HG03354 (cell line): ENCODE measurements at regions not wholly inside any gene's neighbourhood (a gene's known extent, or its start where the extent isn't known, plus 50 kb on each side); places are given as distances from the start of the nearest gene placed in this dataset.

ENCODE experiments used
- ATAC-seq: cut with Tn5 transposase; IDR thresholded peaks from one replicate; pipeline ENCODE4 v1.9.1; 2021; ENCODE audit warnings: mild to moderate bottlenecking; ENCODE audit not compliant: unreplicated experiment, poor library complexity, severe bottlenecking

GRCh38 chr4:31617667-31618066 is 897.5 kb downstream of the PCDH7 start:
- ATAC-seq: no peak

DNA sequence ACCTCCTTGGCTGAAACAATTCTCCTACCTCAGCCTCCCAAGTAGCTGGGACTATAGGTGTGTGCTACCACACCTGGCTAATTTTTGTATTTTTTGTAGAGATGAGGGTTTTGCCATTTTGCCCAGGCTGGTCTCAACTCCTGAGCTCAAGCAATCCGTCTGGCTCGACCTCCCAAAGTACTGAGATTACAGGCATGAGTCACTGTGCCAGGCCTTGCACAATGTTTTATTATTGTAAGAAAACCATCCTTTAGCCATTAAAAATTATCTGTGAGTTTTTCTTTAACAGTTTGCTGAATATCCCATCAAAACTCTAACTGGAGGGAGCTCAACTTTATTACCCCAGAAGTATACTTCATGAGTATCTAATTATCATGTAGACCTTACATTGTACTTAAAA is 900.3 kb downstream of the PCDH7 start:
- no peak for ATAC-seq

DNA sequence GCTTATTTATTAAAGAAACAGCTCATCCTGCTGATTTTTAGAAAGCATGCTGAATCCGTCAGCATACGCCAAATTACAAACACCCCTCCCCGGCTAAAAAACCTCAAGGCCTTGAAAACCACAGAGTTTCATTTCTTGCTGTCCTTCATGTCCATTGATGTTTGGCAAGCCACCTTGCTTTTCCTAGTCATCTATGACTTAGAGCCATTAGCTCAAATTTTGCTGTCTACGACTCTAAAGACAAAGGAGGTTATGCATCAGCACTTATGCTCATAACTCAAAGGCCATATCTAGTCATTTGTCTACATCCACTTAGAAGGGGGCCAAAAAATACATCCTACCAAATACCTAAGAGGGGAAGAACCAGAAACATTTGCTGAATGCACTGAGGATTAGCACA is 925.1 kb downstream of the PCDH7 start:
- ATAC-seq: no peak

- ATAC-seq: no peak
Measured at GRCh38 chr4:31647786-31648185, 927.6 kb downstream of the PCDH7 start.

- ATAC-seq: no peak
Measured at GRCh38 chr4:31649878-31650277, 929.7 kb downstream of the PCDH7 start.

GRCh38 chr4:31651541-31651940 is 931.4 kb downstream of the PCDH7 start:
- ATAC-seq: no peak

GRCh38 chr4:31655328-31655727 is 935.2 kb downstream of the PCDH7 start:
- ATAC-seq: no peak

DNA sequence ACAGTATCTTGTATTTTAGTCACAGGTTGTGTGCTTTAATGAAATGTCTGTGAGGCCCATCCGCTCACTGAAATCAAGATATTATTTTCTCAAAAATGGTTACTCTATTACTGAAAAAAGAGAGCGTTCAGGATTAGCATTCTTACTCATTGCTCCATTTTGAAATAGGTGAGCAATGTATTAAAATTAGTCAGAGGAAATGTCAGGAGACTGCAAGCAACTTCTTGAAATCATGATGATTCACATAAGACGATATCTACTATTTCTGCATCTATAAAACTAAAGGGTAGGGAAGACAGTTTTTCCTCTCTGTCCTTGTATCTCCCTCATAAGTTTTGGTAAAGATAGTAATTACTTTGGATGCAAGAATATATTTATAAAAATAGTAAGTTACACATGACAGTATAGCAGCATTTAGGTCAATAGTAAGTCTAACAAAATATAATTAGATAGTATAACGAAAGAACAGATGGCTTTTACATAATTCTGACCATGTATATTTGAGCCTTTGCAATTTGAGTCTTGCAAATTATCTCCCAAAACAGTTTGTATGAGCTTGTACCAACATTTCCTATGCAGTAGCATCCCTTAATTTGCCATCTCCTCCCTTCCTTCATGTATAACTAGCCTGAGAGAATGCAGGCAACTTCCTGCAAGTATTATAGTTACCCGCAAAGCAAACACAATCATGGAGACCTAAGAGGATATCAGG is 937.8 kb downstream of the PCDH7 start:
- no peak for ATAC-seq

DNA sequence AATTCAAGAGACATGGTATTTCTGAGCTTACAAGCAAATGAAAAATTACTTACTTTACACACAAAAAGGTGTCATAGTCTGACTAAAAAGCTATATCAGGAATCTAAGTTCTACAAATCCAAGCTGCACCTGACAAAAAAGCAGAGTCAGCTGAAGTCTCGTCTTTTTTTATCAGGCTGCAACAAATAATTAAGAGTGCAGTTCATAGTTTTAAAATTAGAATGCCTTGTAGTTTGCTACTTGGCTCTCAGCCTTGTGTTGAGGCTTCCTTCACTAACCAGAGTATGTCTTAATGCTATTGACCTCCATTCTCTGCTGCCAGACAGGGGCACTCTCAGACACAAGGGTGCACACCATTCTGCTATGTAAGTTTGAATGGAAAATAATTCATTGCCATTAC is 940.7 kb downstream of the PCDH7 start:
- ATAC-seq: no peak

- no peak for ATAC-seq
Measured at GRCh38 chr4:31662951-31663350, 942.8 kb downstream of the PCDH7 start.

GRCh38 chr4:31667686-31668085 is 947.5 kb downstream of the PCDH7 start:
- no peak for ATAC-seq

- ATAC-seq: no peak
Measured at GRCh38 chr4:31674313-31674947, 954.3 kb downstream of the PCDH7 start.

DNA sequence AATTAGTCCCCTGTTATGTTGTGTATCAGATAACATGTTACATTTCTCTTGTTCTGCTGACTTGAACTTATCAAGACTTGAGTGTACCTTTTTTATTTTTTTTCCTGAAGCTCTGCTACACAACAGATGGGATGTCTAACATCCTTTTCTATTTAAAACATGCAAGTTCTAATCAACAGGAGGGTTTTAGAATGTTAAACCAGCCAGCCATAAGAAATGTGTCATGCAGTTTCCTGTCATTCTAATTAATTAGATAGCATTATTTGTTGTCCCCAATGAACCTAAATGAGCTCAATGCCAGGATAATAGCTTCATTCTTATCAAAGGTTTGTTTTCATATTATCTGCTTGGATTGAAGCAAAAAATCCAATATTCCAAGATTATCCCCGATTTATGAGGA is 958.2 kb downstream of the PCDH7 start:
- ATAC-seq: no peak

DNA sequence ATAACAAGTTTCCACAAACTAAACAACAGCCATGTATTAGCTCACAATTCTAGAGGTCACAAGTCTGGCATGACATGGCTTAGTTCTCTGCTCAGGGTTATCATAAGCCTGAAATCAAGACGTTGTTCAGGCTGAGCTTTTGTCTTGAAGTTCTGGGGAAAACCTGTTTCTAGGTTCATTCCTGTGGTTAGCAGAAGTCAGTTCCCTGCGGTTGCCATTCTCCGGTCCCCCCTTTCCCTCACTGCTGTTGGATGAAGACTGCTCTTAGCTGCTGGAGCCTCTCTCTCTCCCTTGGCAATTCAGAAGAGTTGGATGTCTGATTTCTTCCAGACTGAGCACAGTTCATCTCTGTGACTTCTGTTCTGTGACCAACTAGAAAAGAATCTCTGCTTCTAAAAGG is 962.6 kb downstream of the PCDH7 start:
- ATAC-seq: no peak

DNA sequence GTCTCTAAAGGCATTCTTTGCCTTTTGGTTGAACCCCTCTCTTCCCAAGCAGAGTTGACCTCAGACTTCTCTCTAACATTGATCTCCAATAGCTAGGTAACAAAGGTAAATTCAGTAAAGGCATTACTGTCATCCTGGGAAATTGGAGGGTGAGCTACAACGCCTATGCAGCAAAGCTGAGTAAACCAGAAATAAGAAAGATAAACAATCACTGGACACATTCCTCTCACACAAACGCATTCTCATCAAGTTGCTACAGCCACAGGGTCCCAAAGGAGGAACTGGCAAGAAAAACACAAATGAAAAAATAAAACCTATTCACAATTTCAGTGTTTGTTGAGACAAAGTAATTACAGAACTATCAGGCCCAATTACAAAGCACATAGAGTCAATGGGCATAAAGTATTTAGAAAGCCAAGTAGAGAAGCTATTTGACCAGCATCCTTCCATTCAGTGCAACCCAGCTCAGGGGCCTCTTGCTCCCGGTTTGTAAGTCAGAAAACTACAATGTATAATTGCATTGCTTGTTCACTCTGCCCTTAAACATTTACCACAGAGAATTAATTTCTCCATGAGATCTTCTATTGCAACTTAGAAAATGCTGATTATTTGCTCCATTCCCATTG is 967.7 kb downstream of the PCDH7 start:
- ATAC-seq: no peak

DNA sequence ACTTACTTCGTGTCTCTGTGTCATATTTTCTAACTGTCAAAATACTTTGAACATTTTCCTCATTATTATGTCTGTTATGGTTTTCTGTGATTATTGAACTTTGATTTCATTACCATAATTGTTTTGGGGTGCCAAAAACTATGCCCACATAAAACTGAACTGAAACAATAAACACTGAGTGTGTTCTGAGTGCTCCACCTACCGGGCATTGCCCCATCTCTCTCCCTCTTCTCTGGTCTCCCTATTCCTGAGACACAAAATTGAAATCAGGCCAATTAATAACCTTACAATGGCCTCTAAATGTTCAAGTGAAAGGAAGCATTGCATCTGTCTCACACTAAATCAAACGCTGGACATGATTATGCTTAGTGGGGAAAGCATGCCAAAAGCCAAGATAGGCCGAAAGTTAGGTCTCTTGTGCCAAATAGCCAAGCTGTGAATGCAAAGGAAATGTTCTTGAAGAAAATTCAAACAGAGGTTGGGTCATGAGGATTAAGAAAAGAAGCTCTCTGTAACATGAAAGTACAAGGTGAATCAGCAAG is 972.3 kb downstream of the PCDH7 start:
- no peak for ATAC-seq

GRCh38 chr4:31701256-31701655 is 981.1 kb downstream of the PCDH7 start:
- ATAC-seq: no peak

DNA sequence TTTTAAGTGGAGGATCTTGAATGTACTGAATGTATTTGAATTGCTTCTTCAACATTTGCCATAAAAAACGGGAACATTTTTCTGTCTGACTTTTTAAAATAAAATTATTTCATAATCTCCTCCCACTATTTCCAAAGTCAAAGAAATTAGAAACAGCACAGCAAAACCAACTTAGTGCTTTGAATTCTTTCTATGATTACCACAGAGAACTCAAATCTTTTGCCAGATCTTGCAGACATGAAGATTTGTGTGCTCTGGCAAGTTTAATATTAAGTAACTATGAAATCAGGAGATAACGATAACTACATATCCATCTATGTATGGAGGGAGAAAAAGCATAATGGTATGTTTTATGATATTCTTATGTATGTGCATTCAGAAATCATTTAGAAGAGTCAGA is 982.2 kb downstream of the PCDH7 start:
- ATAC-seq: no peak

GRCh38 chr4:31714238-31714637 is 994.1 kb downstream of the PCDH7 start:
- ATAC-seq: no peak

DNA sequence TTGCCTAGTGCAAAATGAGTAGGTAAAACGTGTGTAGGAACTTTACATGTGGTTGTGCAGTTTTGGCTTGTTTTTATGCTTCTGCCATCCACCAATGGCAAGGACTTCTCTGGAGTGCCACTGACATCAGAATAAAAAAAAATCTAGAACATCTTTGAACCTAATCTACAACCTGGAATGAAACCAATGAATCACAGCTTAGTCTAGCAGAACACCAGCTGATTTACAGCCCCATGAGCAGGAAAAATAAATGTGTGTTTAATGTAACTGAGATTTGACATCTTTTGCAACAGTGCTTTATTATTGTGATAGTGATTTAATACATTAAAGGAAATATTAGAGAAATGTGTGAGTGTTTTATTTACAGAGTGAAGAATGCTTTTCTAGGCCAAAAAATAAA is 995.1 kb downstream of the PCDH7 start:
- no peak for ATAC-seq

DNA sequence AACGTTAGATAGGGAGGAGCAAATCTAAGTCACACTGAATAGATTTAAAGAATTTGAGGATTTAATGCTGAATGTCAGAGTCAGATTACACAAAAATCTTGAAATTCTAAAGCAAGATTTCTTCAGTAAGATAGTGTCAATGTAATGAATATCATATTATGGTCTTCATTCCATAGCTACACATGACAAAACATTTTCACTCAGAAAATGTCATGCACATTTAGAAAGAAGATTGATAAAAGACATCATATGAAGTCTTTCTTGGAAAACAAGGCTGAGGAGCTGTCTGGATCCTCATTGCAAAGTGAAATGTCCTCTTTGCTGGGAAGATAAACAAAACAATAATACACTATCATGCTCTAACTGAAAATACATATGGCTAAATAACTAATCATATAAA is 1006.9 kb downstream of the PCDH7 start:
- ATAC-seq: no peak
